ENCODE measurements at regions not wholly inside any gene's neighbourhood (a gene's known extent, or its start where the extent isn't known, plus 50 kb on each side); places are given as distances from the start of the nearest gene placed in this dataset.

- TF ChIP-seq EP300 (IDR thresholded peaks at IDR 0.05; ENCODE audit: borderline replicate concordance in 1 of 2, low read depth in 2 of 2, low read length in 2 of 2) (no peak), MAX (IDR thresholded peaks at IDR 0.05) (no peak)
Measured at GRCh38 chr13:29955137-29955650, 104.8 kb upstream of the UBL3 start (continued).
